SU-DHL-6 (cell line): ENCODE measurements at regions not wholly inside any gene's neighbourhood (a gene's known extent, or its start where the extent isn't known, plus 50 kb on each side); places are given as distances from the start of the nearest gene placed in this dataset.

Source experiments
- EZH2phosphoT487 ChIP-seq: fragments of 200-600 bp; sonication (generic), shearing (Covaris generic); conservative IDR thresholded peaks from 2 replicates; pipeline ENCODE4 v1.6.1; 2018; ENCODE audit warnings: mild to moderate bottlenecking, antibody characterized with exemption, low read length, moderate library complexity, mixed read lengths
- TF ChIP-seq, protein P1 (sequence below): fragments of 200-600 bp; sonication (generic); IDR thresholded peaks from one replicate; pipeline ENCODE4 v1.5.1; 2017; ENCODE audit warnings: antibody characterized with exemption, mild to moderate bottlenecking, low read length, moderate library complexity; ENCODE audit not compliant: insufficient read depth, poor library complexity, severe bottlenecking

DNA sequence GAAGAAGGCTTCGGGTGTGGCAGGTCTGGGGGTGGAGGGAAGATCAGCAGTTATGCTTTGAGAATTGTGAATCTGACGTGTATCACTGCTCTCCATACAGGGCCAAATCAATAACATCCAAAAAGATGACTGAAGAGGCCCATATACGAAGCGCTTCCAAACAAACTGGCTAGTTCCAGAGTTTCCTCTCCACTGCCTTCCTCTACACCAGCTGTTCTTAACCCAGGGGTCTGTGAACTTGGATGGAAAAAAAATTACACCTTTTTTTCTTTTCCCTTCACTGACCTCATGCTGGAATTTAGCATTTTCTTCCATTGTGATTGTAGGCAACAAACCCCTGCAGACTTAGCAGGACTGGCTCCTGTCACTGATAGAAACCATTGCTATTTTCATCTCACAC, 77.1 kb upstream of the NBL1 start:
- TF ChIP-seq, protein P1, sequence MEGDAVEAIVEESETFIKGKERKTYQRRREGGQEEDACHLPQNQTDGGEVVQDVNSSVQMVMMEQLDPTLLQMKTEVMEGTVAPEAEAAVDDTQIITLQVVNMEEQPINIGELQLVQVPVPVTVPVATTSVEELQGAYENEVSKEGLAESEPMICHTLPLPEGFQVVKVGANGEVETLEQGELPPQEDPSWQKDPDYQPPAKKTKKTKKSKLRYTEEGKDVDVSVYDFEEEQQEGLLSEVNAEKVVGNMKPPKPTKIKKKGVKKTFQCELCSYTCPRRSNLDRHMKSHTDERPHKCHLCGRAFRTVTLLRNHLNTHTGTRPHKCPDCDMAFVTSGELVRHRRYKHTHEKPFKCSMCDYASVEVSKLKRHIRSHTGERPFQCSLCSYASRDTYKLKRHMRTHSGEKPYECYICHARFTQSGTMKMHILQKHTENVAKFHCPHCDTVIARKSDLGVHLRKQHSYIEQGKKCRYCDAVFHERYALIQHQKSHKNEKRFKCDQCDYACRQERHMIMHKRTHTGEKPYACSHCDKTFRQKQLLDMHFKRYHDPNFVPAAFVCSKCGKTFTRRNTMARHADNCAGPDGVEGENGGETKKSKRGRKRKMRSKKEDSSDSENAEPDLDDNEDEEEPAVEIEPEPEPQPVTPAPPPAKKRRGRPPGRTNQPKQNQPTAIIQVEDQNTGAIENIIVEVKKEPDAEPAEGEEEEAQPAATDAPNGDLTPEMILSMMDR, result no peak
- TF ChIP-seq EZH2phosphoT487, result no peak
